Occipital lobe (tissue), 1 donor: ENCODE measurements at regions not wholly inside any gene's neighbourhood (a gene's known extent, or its start where the extent isn't known, plus 50 kb on each side); places are given as distances from the start of the nearest gene placed in this dataset.
"Not testable (repeated sequence)": the region's sequence is repeated elsewhere in the genome, so short reads cannot be mapped to it uniquely, and the experiment has no call there.

Experiments
- DNase-seq: peaks from one replicate; lab custom pipeline; 2025; lab: John Stamatoyannopoulos, UW

- no peak for DNase-seq
Measured at GRCh38 chr9:21692390-21692789, 110.0 kb upstream of the MTAP start.

DNA sequence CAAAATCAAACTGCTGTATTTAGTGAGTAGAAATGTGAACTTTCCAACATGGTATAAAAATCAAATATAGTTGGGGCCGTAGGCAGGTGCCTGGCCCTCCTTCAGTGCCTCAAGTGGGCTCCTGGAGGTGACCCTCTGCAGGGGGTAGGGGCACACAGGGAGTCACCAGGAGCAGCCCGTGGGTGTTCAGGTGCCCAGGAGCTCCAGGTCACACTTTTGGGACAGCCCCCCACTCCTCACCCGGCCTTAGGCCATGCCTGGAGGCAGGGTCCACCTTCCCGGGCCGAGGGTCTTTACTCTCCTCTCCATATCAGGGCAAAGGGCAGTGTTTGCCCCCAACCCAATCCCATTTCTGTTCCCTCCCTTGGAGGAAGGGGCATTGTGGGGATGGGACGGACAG, 108.0 kb upstream of the MTAP start:
- DNase-seq, result no peak

GRCh38 chr9:21695443-21695842, 107.0 kb upstream of the MTAP start:
- no peak for DNase-seq

- no peak for DNase-seq
Measured at GRCh38 chr9:21695874-21696341, 106.5 kb upstream of the MTAP start.

DNA sequence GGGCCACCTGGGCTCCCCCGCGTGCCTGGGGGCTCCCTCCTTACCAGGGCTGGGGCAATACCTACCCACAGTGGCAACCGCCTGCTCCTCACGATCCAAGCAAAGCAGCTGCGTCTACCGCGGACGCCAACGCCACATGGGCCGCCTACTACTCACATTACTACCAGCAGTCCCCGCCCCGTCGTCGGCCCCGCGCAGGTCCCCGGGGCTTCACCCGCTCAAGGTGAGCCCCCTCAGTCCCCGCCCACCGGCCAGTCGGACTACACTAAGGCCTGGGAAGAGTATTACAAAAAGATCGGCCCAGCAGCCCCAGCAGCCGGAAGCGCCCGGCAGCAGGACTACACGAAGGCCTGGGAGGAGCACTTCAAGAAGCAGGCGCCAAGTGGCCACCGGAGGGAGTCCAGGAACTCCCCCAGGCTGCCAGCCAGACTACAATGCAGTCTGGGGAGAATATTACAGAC, 106.0 kb upstream of the MTAP start:
- DNase-seq, result no peak

GRCh38 chr9:21708260-21708711, 94.2 kb upstream of the MTAP start:
- DNase-seq, result no peak

DNA sequence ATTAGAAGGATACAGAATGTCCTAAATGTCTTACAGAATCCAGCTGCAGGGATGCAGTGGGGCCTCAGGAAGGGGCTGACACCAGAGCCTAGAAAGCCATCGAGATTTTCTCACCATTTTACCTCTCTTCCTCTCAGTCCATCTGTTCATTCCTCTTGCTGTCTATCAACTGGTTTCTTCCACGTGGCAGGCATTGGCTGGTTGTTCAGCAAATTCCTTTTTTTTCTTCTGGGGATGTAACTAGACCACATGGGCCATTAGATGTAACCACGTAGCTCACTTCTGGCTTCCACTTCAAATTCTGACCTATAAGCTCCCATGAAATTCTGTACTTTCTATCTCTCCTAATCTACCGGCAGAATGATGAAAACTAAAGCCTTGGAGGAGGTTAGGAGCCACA, 93.6 kb upstream of the MTAP start:
- no peak for DNase-seq

GRCh38 chr9:21709464-21710058, 92.9 kb upstream of the MTAP start:
- no peak for DNase-seq

DNA sequence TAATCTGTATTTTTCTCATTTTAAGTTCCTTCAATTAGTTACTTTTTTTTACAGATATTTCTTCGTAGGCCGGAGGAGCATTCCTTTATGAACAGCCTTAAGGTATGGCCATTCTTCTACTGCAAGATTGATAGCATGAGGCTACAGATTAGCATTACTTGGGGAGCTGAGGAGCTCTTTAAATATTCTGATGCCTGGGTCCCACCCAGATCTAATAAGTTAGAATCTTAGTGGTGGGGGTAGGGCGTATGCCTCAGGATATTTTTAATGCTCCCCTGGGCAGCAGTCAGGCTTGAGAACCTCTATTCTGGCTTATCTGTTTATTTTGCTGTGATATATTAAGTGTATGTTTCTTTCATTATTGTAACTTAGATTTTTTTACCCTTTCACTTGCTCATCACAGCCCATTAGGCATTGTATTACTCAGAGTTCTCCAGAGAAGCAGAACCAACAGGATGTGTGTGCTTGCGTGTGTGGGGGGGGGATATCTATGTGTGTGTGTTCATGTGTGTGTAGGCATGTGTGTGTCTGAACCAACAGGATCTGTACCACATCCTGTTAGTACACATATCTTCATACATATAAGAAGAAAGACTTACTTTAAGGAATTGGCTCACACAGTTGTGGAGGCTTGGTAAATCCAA, 91.8 kb upstream of the MTAP start:
- no peak for DNase-seq

GRCh38 chr9:21711504-21711903, 90.9 kb upstream of the MTAP start:
- no peak for DNase-seq

GRCh38 chr9:21715408-21715807, 87.0 kb upstream of the MTAP start:
- no peak for DNase-seq

DNA sequence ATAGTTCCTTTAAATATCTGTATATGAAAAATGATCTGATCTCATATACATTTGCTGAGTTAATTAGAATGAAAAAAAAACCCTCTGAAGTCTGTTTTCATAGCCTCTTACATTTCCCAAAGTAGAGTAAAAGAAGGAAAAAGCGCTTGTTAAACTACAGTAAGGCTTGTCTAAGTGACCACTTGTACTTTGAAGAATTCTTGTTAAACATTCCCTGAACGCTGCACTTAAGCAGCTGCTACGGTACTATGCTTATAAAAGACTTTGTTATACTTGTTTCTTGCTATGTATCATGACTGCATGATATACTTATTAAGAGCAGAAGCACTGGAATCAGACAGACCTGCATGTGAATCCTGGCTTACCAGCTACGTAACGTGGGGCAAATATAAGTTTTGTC, 81.7 kb upstream of the MTAP start:
- no peak for DNase-seq

GRCh38 chr9:21727411-21727810, 75.0 kb upstream of the MTAP start:
- DNase-seq, result not testable (repeated sequence)

DNA sequence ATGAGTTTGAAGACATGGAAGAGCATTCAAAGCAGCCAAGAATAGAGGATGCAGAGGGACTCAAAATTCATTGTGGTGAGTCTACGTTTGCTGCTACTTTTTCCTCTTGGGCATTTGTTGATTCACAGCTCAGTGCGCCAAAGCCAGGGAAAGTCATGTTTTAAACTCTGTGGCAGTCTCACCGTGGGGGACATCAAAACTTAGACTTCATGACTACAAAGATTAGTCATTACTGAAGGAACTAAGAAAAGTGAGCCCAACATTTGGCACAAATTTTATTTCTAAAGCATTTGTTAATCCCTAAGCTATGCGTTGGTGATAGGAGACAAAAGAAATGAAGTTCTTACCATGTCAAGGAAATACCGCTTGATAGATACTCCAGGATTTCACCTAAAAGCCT, 73.7 kb upstream of the MTAP start:
- DNase-seq, result no peak

- no peak for DNase-seq
Measured at GRCh38 chr9:21729648-21730047, 72.8 kb upstream of the MTAP start.

DNA sequence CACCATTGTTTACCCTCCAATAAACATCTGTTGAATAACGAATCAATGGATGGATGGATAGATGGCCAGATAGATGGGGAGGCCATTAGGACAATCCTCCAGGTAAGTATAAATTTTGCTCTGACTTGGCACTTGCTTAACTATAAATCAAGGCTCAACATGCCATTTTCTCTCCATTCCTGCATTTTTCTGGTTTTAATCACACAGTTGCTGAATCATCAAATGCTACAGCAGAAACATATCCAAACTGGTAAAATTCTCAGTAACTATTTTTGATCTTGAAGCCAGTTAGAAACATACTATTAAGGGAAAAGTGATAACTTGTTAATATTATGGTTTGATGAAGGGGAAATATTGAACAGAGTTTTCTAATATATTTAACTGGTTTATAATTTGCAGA, 71.5 kb upstream of the MTAP start:
- DNase-seq, result no peak

DNA sequence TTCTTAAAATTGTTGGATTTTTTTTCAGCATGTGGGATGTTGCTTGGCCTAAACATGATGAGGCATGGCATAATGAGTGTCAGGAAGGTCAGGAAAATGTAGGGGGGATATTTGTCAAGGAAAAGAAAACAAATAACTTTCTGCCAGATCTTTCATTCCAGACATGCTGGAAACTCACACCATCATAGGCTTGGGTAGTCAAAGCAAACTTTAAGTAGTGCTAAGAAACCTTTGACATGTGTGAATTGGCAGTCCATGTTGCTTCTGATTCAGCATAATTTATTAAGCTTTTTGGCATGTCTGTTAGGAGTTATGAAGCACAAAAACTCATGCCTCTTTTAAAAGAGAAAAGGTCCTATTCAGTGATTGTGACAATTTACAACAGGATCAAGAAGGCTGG, 61.3 kb upstream of the MTAP start:
- no peak for DNase-seq

DNA sequence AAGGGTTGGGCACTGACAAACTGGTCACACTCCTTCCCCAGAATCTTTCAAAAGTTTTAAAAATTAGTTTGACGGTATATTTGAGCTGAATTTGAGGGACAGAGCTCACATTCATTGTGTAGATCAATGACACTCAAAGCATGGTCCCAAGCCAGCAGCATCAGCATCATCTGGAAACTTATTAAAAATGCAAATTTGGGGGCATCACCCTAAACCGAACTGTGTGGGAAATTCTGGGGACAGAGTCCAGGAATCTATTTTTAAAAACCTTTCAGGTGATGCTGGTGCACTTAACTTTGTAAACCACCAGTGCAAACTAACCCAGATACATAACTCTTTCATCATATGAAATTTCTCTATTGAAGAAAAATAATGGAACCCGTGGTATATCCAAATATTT, 58.1 kb upstream of the MTAP start:
- DNase-seq, result no peak

GRCh38 chr9:21744841-21745240, 57.6 kb upstream of the MTAP start:
- DNase-seq, result no peak

DNA sequence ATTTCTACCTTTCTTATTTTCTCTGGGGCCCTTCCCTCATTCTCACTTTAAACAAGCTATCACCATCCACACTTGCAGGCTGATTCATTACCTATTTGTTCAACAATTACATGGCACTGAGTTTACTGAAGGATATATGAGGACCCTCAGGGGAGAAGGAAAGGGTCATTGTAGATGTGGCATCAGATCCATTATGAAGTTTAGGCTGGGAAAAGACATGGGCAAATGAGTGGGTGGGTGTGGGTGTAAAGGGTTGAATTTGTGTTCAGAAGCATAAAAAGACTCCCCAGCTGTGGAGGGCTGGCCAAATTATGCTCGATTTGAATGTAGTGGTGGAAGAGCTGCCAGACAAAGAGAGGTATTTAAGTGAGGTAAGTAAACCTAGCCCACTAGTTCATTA, 55.9 kb upstream of the MTAP start:
- DNase-seq, result no peak

DNA sequence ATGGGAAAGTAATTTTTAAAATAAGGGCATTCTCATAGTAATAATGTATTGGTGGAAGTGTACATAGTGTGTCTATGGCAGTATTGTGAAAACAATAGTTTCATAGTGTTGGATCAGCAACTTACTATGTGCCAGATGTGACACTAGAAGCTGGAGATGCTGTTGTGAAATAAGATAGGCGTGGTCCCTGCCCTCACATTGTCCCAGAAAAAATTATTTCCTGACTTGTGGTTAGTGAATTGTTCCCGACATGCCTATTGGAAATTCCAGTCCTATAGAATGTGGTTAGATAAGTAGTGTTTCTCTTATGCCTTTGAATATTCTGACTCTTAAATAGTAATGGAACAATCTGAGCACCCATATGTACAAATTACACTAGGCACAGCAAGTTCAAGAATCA, 55.3 kb upstream of the MTAP start:
- DNase-seq, result no peak

DNA sequence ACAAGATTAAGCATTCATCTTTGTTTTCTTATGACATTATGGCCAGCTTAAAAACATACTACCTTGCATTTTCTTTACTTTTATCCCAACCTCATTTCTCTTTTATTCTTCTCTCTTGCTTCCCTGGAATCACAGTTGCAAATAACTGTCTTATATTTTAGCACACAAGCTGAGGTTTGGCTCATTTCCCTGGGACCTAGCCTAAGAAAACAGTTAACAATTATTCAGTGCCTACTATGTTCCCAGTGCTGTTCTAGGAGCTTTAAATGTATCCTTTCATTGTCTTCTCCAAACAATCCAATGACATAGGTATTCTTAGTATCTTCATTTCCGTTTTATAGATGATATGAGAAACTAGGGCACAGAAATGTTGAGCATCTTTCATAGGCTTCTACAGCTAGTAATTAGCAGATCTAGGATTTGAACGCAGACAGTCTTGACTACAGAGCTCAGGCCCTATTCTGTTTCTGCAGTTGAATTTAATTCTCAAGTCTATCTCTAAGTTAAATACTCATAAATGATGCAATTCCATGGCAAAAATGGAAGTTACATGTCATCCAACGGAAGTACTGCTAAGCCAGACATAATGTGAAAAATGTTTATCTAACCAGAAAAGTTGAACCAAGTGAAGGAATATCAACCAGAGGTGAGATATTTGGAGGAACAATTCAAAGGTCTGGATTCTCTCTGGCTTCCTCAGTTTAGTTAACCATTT, 52.3 kb upstream of the MTAP start:
- DNase-seq, result no peak

DNA sequence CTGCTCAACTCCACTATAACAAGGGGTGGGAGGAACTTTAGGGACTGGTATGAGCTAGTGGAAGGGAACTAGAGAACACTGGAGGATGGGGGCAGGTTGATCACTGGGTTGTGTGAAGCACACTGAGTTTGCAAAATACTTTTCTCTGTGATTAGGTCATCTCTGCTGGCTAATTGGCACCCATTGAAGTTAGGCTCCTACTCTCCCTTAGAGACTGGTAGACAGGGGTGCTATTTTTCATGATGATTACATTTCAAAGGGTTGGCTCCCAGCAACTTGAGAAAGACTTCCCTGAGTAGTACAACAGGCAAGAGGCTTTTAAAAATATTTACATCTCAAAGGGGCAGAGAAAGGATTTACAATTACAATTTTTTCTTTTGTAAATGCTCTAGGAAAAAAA, 50.4 kb upstream of the MTAP start:
- DNase-seq, result no peak
